ENCODE measurements at regions not wholly inside any gene's neighbourhood (a gene's known extent, or its start where the extent isn't known, plus 50 kb on each side); places are given as distances from the start of the nearest gene placed in this dataset.

DNA sequence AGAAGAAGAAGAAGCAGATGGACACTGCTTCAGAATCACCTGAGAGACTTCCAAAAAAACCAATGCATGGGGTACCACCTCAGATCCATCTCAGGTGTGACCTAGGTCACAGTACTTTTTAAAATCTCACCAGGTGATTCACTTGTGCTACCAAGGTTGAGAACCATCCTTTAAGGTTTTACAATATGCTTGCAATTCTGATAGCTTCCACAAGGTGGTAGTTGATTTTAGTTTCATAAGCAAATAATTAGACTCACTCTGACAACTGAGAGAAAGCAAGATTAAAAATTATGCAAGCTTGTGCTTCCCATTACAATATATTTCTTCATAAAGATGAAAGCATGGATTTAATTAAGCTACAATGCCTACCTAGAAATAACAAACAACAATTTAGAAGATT is 355.1 kb downstream of the EN1 start:
- DNase-seq (ENCODE audit: low spot score) (no peak), ATAC-seq (no peak)
- no peak overlapping the region for H3K4me3 Mint-ChIP-seq

DNA sequence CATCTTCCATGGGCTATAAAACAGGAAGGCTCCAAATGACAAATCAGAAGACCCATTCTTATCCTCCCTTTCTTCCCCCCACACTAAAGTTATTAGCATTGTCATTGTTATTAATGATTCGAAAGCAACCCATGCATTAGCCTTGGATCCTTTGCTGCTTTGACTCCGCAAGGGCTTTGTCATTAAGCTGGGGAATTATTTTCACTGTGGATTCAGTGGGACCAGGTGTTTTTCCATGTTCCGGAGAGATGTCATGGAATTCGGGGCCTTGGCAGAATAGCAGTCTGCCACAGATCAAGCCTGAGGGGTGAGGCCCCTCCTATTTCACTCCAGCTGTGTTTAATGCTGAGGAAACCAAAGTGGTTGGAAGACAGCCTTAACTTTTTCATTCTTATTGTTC is 357.1 kb downstream of the EN1 start:
- H3K9me3 Mint-ChIP-seq, result peaks cover 10% of the 10 kb centered on the region
- peaks cover 6% of the 10 kb centered on the region; the same call in 1 of the 2 replicates for H3K27me3 Mint-ChIP-seq (ENCODE audit: low read depth)
- DNase-seq (ENCODE audit: low spot score) (no peak), ATAC-seq (peak; percentile 68)
- peak overlapping the region; percentile 41 for H3K4me3 Mint-ChIP-seq
- ChIA-PET POLR2A (no interaction called here), CTCF (interaction anchor here (0.8 to 1.4 kb wide), 3 partner anchors 17 to 365 kb away, joined by 3 to 4 read pairs (median 3); no protein-coding TSS in a partner anchor)
- peaks cover 2% of the 10 kb centered on the region; the same call in 1 of the 2 replicates for H3K36me3 Mint-ChIP-seq
- 0 out of 2 replicates have a peak, but pooled peaks have one; percentile 27 for TF ChIP-seq CREM (CRISPR knock-in tag; IDR thresholded peaks at IDR 0.05)
- TF ChIP-seq ZNF671 (CRISPR knock-in tag; IDR thresholded peaks at IDR 0.05), result no peak
- H3K4me1 Mint-ChIP-seq, result peaks cover 55% of the 10 kb centered on the region
- peak overlapping the region; percentile 97 for H3K27ac Mint-ChIP-seq

More for the DNA sequence above, 355.1 kb downstream of the EN1 start:
- no peak overlapping the region for H3K27ac Mint-ChIP-seq
- POLR2A ChIA-PET, result no interaction called here
- peaks cover 10% of the 10 kb centered on the region for H3K9me3 Mint-ChIP-seq
- H3K27me3 Mint-ChIP-seq (ENCODE audit: low read depth), result peaks cover 6% of the 10 kb centered on the region; the same call in 1 of the 2 replicates
- TF ChIP-seq, protein P1, sequence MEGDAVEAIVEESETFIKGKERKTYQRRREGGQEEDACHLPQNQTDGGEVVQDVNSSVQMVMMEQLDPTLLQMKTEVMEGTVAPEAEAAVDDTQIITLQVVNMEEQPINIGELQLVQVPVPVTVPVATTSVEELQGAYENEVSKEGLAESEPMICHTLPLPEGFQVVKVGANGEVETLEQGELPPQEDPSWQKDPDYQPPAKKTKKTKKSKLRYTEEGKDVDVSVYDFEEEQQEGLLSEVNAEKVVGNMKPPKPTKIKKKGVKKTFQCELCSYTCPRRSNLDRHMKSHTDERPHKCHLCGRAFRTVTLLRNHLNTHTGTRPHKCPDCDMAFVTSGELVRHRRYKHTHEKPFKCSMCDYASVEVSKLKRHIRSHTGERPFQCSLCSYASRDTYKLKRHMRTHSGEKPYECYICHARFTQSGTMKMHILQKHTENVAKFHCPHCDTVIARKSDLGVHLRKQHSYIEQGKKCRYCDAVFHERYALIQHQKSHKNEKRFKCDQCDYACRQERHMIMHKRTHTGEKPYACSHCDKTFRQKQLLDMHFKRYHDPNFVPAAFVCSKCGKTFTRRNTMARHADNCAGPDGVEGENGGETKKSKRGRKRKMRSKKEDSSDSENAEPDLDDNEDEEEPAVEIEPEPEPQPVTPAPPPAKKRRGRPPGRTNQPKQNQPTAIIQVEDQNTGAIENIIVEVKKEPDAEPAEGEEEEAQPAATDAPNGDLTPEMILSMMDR (IDR thresholded peaks at IDR 0.05), result peak; percentile 42; the same call in 1 of the 2 replicates
- TF ChIP-seq MXD4 (CRISPR knock-in tag; IDR thresholded peaks at IDR 0.05; ENCODE audit: borderline replicate concordance), result no peak
- CTCF ChIA-PET, result interaction anchor here (0.7 to 2.1 kb wide), 5 partner anchors 9 to 363 kb away, joined by 3 to 10 read pairs (median 6); no protein-coding TSS in a partner anchor
- peaks cover 55% of the 10 kb centered on the region for H3K4me1 Mint-ChIP-seq
- H3K36me3 Mint-ChIP-seq, result no peaks in the 10 kb centered on the region; the same call in 1 of the 2 replicates

DNA sequence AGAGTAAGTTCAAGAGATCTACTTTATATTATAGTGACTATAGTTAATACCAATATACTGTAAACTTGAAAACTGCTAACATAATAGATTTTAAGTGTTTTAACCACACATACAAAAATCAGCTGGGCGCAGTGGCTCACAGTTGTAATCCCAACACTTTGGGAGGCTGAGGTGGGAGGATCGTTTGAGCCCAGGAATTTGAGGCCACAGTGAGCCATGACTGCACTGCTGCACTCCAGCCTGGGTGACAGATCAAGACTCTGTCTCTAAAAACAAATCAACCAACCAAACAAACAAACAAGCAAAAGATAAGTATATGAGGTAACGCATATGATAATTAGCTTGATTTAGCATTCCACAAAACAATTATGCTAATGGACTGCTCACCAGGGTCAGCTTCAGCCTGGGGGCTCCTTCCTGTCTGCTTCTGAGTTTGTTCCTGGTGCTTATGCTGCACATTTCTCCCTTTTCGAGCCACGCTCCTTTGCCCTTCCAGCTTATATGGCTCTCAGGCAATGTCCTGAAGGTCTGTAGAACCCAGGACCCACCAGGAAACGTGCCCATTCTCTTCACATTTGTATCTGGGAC is 357.6 kb downstream of the EN1 start:
- peaks cover 55% of the 10 kb centered on the region for H3K4me1 Mint-ChIP-seq
- H3K4me3 Mint-ChIP-seq, result peak overlapping the region; percentile 41
- H3K27ac Mint-ChIP-seq, result peak overlapping the region; percentile 97
- DNase-seq (ENCODE audit: low spot score) (no peak), ATAC-seq (peak; percentile 56)
- POLR2A ChIA-PET, result no interaction called here
- peaks cover 6% of the 10 kb centered on the region; the same call in 1 of the 2 replicates for H3K27me3 Mint-ChIP-seq (ENCODE audit: low read depth)
- TF ChIP-seq GTF2I (CRISPR knock-in tag; conservative IDR thresholded peaks at IDR 0.05) (peak; percentile 63; the same call in 1 of the 2 replicates), RELA (CRISPR knock-in tag; IDR thresholded peaks at IDR 0.05; ENCODE audit: borderline replicate concordance) (no peak), TEAD1 (CRISPR knock-in tag; IDR thresholded peaks at IDR 0.05) (peak; percentile 30; the same call in 1 of the 2 replicates)
- TF ChIP-seq, protein P2, sequence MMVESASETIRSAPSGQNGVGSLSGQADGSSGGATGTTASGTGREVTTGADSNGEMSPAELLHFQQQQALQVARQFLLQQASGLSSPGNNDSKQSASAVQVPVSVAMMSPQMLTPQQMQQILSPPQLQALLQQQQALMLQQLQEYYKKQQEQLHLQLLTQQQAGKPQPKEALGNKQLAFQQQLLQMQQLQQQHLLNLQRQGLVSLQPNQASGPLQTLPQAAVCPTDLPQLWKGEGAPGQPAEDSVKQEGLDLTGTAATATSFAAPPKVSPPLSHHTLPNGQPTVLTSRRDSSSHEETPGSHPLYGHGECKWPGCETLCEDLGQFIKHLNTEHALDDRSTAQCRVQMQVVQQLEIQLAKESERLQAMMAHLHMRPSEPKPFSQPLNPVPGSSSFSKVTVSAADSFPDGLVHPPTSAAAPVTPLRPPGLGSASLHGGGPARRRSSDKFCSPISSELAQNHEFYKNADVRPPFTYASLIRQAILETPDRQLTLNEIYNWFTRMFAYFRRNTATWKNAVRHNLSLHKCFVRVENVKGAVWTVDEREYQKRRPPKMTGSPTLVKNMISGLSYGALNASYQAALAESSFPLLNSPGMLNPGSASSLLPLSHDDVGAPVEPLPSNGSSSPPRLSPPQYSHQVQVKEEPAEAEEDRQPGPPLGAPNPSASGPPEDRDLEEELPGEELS (CRISPR knock-in tag; IDR thresholded peaks at IDR 0.05), result peak; percentile 17; the same call in 1 of the 2 replicates
- peaks cover 2% of the 10 kb centered on the region; the same call in 1 of the 2 replicates for H3K36me3 Mint-ChIP-seq
- CTCF ChIA-PET, result interaction anchor here (0.8 to 1.4 kb wide), 3 partner anchors 30 to 366 kb away, joined by 3 to 4 read pairs (median 3); no protein-coding TSS in a partner anchor
- peaks cover 10% of the 10 kb centered on the region for H3K9me3 Mint-ChIP-seq

DNA sequence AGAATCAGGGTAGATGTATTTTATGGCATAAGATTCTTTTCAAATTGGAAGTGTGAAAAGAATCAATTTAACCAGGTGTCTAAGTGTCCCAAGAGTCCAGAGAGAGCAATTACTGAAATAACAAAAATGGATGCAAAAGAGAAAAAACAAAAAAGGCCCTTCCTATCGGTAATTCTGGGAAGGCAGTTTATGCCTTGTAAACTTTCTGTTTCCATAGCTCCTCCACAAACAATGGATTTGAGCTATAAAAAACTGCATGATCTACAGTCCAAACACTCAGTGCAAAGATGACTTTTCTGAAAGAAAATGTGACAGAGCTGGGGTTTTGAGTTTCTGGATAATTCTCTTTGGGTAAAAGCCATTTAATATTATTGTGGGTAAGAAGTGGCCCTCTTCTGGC is 366.1 kb downstream of the EN1 start:
- CTCF ChIA-PET, result interaction anchor here (2.2 kb wide), 1 partner anchor 12 kb away, joined by 10 read pairs; no protein-coding TSS in a partner anchor
- H3K27me3 Mint-ChIP-seq (ENCODE audit: low read depth), result no peaks in the 10 kb centered on the region
- no peak for ATAC-seq

DNA sequence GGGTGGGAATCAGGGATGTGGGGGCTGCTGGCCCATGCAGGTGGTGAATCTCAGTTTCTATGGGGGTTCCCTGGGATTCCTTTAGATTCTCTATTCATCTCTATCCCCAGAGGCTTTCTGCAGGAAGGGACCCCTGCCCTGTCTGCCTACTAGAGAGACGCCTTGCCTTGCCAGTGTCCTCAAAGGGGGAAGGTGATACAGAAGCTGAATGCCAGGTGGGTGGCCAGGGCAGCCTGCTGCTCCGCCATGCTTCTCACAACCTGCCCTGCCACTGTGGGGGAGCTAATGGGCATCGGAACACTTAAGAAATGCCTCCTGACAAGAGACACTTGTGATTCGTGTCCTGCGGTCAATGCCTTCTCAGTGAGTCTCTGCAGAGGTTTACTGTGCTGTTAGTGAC is 368.4 kb downstream of the EN1 start:
- DNase-seq (ENCODE audit: low spot score) (no peak), ATAC-seq (no peak)
- CTCF ChIA-PET, result no interaction called here
- H3K9me3 Mint-ChIP-seq, result no peaks in the 10 kb centered on the region
- H3K27ac Mint-ChIP-seq, result no peak overlapping the region
- peaks cover 51% of the 10 kb centered on the region for H3K4me1 Mint-ChIP-seq
- POLR2A ChIA-PET, result no interaction called here
- no peaks in the 10 kb centered on the region for H3K27me3 Mint-ChIP-seq (ENCODE audit: low read depth)
- H3K36me3 Mint-ChIP-seq, result no peaks in the 10 kb centered on the region
- no peak overlapping the region for H3K4me3 Mint-ChIP-seq
- TF ChIP-seq, protein P3, sequence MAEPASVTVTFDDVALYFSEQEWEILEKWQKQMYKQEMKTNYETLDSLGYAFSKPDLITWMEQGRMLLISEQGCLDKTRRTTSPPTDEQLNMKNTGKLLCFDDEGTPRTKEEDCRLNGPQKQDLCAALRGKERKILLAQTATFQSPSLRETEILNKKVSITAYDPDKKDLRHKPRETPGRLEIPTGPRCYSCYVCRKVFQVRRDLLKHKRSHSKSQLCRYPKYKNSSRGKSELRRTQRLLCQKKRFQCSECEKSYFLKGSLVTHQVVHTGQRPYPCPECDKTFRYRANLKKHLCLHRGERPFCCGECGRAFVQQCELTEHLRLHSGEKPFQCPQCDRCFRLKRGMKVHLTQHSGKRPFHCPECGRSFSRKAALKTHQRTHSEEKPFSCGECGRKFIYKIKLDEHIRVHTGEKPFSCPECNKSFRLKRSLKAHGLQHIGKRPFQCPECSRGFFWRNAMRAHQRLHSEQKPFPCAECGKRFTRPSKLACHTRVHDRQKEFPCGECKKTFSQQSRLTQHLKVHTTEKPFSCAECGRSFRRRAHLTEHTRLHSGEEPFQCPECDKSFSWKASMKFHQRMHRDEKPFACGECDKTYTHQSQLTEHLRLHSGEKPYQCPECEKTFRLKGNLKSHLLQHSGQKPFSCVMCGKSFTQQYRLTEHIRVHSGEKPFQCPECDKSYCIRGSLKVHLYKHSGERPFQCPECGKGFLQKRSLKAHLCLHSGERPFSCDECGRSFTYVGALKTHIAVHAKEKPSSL (CRISPR knock-in tag; conservative IDR thresholded peaks at IDR 0.05), result no peak
- TF ChIP-seq, protein P4, sequence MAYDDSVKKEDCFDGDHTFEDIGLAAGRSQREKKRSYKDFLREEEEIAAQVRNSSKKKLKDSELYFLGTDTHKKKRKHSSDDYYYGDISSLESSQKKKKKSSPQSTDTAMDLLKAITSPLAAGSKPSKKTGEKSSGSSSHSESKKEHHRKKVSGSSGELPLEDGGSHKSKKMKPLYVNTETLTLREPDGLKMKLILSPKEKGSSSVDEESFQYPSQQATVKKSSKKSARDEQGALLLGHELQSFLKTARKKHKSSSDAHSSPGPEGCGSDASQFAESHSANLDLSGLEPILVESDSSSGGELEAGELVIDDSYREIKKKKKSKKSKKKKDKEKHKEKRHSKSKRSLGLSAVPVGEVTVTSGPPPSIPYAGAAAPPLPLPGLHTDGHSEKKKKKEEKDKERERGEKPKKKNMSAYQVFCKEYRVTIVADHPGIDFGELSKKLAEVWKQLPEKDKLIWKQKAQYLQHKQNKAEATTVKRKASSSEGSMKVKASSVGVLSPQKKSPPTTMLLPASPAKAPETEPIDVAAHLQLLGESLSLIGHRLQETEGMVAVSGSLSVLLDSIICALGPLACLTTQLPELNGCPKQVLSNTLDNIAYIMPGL (CRISPR knock-in tag; IDR thresholded peaks at IDR 0.05), result no peak
- TF ChIP-seq ZNF396 (CRISPR knock-in tag; IDR thresholded peaks at IDR 0.05; ENCODE audit: borderline replicate concordance) (no peak), NFYB (CRISPR knock-in tag; conservative IDR thresholded peaks at IDR 0.05; ENCODE audit: low read depth) (no peak)

More for the DNA sequence above, 366.1 kb downstream of the EN1 start:
- POLR2A ChIA-PET, result no interaction called here
- H3K27ac Mint-ChIP-seq, result no peak overlapping the region
- no peaks in the 10 kb centered on the region for H3K9me3 Mint-ChIP-seq
- H3K4me1 Mint-ChIP-seq, result peaks cover 30% of the 10 kb centered on the region
- TF ChIP-seq TEAD1 (CRISPR knock-in tag; IDR thresholded peaks at IDR 0.05), result no peak
- no peak for DNase-seq (ENCODE audit: low spot score)
- H3K36me3 Mint-ChIP-seq, result peaks cover under 1% of the 10 kb centered on the region; the same call in 1 of the 2 replicates
- no peak overlapping the region for H3K4me3 Mint-ChIP-seq

All from WTC11 (cell line).